T-helper 2 cell treated with Interferon-gamma antibody and Interleukin-4, amounts not matched to agents 5 μg/mL and 100 μg/mL, for 36 hours (primary cell): ENCODE measurements at regions not wholly inside any gene's neighbourhood (a gene's known extent, or its start where the extent isn't known, plus 50 kb on each side); places are given as distances from the start of the nearest gene placed in this dataset.
A peak's percentile ranks its signal among the peaks of the same experiment; 100 is the strongest.
"Not testable (repeated sequence)": the region's sequence is repeated elsewhere in the genome, so short reads cannot be mapped to it uniquely, and the experiment has no call there.

ENCODE experiments used
- DNase-seq: peaks from one replicate; pipeline ENCODE4 v3.0.0; 2021; ENCODE audit warnings: low spot score
- H3K27ac Mint-ChIP-seq: one replicate; pipeline ENCODE4 v1.8.0; 2021; ENCODE audit warnings: mild to moderate bottlenecking, mixed read lengths
- H3K27me3 Mint-ChIP-seq: one replicate; pipeline ENCODE4 v1.8.0; 2021; ENCODE audit warnings: low read depth, mixed read lengths
- H3K36me3 Mint-ChIP-seq: one replicate; pipeline ENCODE4 v1.8.0; 2021; ENCODE audit warnings: low read depth, mixed read lengths
- H3K4me1 Mint-ChIP-seq: one replicate; pipeline ENCODE4 v1.8.0; 2021; ENCODE audit warnings: low read depth, mixed read lengths
- H3K4me3 Mint-ChIP-seq: one replicate; pipeline ENCODE4 v1.8.0; 2022; ENCODE audit warnings: mild to moderate bottlenecking, moderate library complexity, mixed read lengths
- H3K9me3 Mint-ChIP-seq: one replicate; pipeline ENCODE4 v1.8.0; 2021; ENCODE audit warnings: mixed read lengths

DNA sequence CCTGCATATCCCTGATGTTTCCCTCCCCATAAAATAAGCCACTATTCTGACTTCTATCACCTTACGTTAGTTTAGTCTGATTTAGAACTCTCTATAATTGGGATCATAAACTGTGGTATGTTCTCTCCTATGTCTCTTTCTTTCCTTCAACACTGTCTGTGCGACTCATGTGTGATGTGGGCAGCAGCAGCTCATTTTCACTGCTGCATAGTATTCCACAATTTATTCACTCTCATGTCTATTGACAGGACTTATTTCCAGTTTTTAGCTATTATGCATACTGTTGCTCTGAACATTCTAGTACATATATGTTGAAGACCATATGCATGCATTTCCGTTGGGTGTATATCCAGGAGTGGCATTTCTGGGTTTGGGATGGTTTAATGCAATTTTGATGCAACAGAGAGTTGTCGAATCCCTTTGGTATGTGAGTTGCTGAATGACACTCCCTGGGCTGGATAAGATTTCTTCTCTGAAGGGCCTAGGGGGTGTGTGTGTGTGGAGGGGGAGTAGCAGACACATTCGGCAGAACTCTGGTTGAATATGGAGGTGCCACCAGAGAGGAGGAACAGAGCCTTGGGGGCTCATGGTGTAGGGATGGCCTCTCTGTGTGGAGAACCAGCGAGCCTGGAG, 87.8 kb upstream of the PCBD1 start:
- no peak for DNase-seq
- H3K36me3 Mint-ChIP-seq: no peaks in the 10 kb centered on the region
- H3K27me3 Mint-ChIP-seq: peaks cover 11% of the 10 kb centered on the region
- no peaks in the 10 kb centered on the region for H3K9me3 Mint-ChIP-seq
- H3K27ac Mint-ChIP-seq: no peak overlapping the region
- no peaks in the 10 kb centered on the region for H3K4me1 Mint-ChIP-seq
- H3K4me3 Mint-ChIP-seq: no peak overlapping the region

DNA sequence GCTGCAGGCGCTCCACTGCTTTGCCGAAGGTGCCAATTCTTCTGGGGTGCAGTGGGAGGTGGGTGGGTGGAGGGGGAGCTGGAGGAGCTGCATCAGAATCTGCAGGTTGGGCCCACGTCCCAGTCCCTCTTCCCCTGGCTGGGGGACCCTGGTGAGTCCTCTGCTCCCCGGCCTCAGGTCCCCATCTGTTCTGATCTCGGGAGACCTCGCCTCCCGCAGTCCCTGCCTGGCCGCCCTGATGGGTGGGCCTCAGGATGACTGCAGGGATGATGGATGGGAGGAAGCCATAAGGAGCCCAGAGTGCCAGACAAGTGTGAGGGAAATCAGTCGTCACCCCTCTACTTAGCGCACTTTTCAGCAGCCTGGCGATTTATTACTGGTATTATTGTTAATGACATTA, 89.3 kb upstream of the PCBD1 start:
- no peak overlapping the region for H3K4me3 Mint-ChIP-seq
- peaks cover 6% of the 10 kb centered on the region for H3K4me1 Mint-ChIP-seq

DNA sequence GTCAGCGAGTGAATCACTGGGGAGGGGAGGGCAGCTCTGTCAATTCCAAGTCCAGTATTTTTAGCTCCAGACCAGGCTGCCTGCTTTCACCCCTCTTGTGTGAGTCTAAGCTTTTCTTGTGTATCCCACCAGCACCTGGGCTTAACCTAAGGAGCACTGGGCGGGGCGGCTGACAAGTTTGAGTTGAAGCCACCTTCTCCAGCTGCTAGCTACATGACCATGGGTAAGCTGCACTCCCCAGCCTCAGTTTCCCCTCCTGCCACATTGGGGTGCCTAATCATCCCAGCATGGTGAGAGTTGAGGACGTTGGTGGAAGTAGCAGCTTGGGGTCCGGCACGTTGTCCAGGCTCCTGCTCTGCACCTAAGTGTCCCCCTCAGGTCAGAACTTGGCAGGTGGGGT, 89.8 kb upstream of the PCBD1 start:
- H3K4me1 Mint-ChIP-seq: peaks cover 9% of the 10 kb centered on the region
- H3K36me3 Mint-ChIP-seq: no peaks in the 10 kb centered on the region
- H3K27ac Mint-ChIP-seq: no peak overlapping the region
- DNase-seq: no peak
- H3K27me3 Mint-ChIP-seq: peaks cover 4% of the 10 kb centered on the region
- H3K9me3 Mint-ChIP-seq: no peaks in the 10 kb centered on the region
- H3K4me3 Mint-ChIP-seq: no peak overlapping the region

More for the DNA sequence above, 89.3 kb upstream of the PCBD1 start:
- H3K27ac Mint-ChIP-seq: no peak overlapping the region
- no peaks in the 10 kb centered on the region for H3K9me3 Mint-ChIP-seq
- peaks cover 7% of the 10 kb centered on the region for H3K27me3 Mint-ChIP-seq
- H3K36me3 Mint-ChIP-seq: no peaks in the 10 kb centered on the region
- no peak for DNase-seq

DNA sequence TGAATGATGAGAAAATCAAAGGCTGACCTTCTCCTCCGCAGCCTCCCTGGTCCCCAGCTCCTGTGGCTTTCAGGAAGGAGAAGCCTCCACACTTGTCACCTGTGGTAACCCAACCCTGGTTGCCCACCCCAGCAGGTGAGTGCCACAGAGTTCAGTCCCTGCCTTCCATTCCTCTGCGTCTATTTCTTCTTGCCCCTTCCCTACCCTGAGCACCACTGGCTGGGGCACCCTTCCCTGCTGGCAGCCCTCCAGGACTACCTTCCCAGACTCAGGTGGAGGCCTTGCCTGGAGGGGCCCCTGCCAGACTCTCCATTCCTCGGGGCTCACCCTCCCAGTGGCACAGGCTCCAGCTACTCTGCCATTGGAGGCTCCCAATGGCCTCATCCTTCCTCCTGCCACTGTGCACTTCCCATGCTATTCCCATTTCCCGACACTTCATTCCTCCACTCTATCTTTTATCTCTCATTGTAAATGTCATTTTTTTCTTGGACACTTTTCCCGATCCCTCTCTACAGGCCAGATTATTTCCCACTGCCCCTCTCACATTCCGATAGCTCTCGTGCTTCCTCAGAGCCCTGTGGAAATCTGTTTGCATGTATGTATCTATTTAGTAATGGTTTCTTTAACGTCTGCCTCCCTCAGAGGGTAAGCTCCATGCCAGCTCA, 90.6 kb upstream of the PCBD1 start:
- Mint-ChIP-seq H3K4me1 (peaks cover 9% of the 10 kb centered on the region), H3K4me3 (no peak overlapping the region), H3K27me3 (peaks cover 4% of the 10 kb centered on the region), H3K36me3 (no peaks in the 10 kb centered on the region), H3K27ac (no peak overlapping the region), H3K9me3 (no peaks in the 10 kb centered on the region)
- no peak for DNase-seq

DNA sequence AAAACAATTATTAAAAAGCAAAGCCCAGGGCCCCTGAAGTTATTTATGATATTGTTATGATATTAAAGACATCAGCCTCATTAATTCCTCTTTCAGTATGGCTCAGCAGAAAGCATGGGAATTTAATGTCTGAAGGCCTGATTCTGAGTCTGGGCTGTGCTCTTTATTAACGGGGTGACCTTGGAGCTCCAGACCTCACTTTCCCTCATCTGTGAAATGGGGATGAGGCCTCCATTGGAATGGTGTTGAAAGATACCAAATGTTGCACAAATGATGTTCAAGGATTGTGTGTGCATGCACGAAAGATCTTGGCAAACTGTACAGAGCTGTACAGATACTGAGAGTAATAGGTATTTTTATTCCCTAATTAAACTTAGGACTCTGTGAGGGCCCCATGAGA, 92.3 kb upstream of the PCBD1 start:
- Mint-ChIP-seq H3K36me3 (no peaks in the 10 kb centered on the region), H3K4me1 (peaks cover 9% of the 10 kb centered on the region), H3K27ac (no peak overlapping the region), H3K4me3 (no peak overlapping the region), H3K27me3 (no peaks in the 10 kb centered on the region), H3K9me3 (no peaks in the 10 kb centered on the region)
- DNase-seq: no peak

DNA sequence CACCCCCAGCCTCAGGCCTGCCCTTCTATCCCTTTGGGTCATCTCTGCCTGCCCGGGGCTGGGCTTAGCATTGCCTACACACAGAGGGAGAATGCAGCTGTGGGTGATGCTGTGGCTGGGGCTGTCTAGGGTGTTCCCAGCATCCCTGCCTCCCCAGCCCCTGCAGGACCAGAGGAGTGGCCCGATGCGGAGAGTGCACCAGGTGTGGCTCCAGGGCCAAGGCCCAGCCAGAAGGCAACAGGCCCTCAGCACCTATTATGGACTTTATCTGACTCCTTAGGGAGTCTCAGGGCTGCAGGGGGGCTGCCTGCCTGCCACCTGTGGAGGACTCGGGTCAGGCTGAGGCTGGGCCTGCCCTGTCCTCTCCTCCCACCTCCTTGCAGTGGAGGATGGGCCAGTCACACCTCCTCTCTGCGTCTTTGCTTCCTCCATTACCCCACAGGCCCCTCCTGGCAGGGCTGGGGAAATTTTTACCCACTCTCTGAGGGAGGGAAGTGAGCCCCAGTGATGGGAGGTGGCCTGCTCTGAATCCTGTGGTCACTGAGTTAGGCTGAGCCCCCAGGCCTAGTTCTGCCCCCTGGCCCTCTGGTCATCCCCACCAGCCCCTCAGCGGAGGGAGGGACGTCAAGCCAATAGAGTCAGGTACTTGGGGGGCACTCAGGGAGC, 92.9 kb upstream of the PCBD1 start:
- no peak for DNase-seq
- Mint-ChIP-seq H3K4me3 (no peak overlapping the region), H3K27ac (no peak overlapping the region), H3K9me3 (no peaks in the 10 kb centered on the region), H3K4me1 (peaks cover 9% of the 10 kb centered on the region), H3K27me3 (no peaks in the 10 kb centered on the region), H3K36me3 (no peaks in the 10 kb centered on the region)

DNA sequence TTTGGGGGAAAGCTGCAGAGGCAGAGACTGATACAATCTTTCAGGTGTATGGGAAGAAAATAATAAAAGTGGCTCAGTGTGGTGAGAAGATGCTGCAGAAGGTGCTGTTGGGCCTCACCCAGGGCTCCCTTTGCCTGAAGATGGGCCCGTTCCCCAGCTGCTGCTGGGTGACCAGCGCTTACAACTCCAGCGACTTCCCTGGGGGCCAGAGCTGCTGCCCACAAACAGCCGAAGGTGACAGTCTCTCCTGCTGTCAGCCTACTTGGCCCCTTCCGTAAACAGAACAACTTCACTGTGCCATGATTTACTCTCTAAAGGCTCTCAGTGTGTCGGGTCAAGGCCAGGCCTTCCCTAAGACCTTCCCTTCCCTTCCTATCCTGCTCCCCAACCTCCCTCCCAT, 93.6 kb upstream of the PCBD1 start:
- peaks cover 9% of the 10 kb centered on the region for H3K4me1 Mint-ChIP-seq
- DNase-seq: no peak
- no peaks in the 10 kb centered on the region for H3K9me3 Mint-ChIP-seq
- H3K36me3 Mint-ChIP-seq: no peaks in the 10 kb centered on the region
- no peaks in the 10 kb centered on the region for H3K27me3 Mint-ChIP-seq
- no peak overlapping the region for H3K4me3 Mint-ChIP-seq
- no peak overlapping the region for H3K27ac Mint-ChIP-seq

DNA sequence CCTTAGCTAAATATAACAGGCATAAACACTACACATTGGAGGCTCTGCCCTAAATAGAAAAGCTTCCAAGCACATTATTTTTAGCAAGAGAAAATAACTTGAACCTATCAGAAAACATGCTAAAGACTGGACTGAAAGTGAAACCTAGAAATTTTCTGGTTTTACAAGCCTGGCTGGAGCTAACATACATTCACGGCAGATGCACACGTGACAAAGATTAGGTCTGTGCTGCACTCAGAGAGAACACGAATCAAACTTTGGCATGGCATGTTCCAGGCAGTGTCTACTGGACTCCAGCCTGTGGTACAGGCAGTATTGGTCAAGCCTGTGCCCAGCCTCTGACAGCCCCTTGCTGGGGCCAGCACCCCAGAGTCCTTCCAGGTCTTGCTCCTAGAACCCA, 94.1 kb upstream of the PCBD1 start:
- DNase-seq: no peak
- Mint-ChIP-seq H3K36me3 (no peaks in the 10 kb centered on the region), H3K27ac (peak overlapping the region; percentile 49), H3K4me1 (peaks cover 9% of the 10 kb centered on the region), H3K9me3 (no peaks in the 10 kb centered on the region), H3K27me3 (no peaks in the 10 kb centered on the region), H3K4me3 (no peak overlapping the region)

DNA sequence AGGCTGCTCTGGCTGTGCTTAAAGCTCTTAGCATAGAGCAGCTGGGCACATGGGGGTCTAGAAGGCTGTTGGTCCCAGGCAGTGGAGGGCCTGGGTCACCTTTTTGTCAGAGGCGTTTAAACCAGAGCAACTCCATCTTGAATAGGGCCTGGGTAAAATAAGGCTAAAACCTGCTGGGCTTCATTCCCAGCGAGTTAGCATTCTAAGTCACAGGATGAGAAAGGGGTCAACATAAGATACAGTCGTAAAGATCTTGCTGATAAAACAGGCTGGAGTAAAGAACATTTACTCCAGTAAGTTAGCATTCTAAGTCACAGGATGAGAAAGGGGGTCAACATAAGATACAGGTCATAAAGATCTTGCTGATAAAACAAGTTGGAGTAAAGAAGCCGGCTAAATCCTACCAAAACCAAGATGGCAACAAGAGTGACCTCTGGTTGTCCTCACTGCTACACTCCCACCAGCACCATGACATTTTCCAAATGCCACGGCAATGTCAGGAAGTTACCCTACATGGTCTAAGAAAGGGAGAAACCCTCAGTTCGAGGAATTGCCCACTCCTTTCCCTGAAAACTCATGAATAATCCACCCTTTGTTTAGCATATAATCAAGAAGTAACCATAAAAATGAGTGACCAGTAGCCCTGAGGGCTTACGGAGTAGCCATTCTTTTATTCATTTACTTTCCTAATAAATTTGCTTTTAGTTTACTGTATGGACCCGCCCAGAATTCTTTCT, 96.8 kb upstream of the PCBD1 start:
- Mint-ChIP-seq H3K27me3 (no peaks in the 10 kb centered on the region), H3K4me1 (peaks cover 9% of the 10 kb centered on the region), H3K36me3 (no peaks in the 10 kb centered on the region), H3K9me3 (no peaks in the 10 kb centered on the region), H3K4me3 (no peak overlapping the region), H3K27ac (no peak overlapping the region)
- DNase-seq: no peak

DNA sequence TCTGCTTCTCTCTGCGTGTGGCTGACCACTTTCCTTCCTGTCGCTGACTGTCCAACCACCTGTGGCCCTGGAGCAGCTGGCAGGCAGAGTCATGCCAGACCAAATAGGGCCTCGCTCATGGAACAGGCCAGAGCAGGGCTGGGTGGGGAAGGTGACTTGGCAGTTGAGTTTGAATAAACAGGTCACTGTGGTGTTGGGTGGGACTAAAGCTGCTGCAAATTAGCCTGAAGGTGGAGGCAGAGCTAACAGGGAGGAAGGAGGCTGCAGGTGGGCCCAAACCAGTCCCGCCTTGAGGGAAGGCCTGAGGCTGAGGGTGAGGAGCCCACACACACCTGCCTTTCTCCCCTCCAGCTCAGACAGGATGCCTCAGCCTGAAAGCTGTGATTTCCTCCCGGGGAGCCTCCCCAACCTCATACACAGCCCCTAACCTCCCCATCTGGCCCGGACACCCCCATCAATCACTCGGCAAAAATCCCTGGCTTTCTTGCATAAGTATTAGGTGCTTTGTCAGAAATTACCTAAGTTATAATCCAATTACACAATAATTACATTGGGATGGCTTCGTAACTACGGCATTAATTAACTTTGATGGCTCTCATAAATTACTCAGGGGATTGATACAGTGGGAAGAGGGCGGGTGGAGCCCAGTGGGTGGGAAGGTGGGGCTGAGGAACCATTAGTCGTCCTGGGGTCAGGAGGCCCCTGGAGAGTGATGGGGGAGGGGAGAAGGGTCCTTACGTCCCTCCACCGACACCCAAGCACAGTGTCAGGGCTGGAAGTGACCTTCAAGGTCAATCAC, 97.7 kb upstream of the PCBD1 start:
- peaks cover 9% of the 10 kb centered on the region for H3K4me1 Mint-ChIP-seq
- H3K27me3 Mint-ChIP-seq: no peaks in the 10 kb centered on the region
- no peak overlapping the region for H3K27ac Mint-ChIP-seq
- no peak overlapping the region for H3K4me3 Mint-ChIP-seq
- H3K36me3 Mint-ChIP-seq: no peaks in the 10 kb centered on the region
- no peaks in the 10 kb centered on the region for H3K9me3 Mint-ChIP-seq
- DNase-seq: no peak

DNA sequence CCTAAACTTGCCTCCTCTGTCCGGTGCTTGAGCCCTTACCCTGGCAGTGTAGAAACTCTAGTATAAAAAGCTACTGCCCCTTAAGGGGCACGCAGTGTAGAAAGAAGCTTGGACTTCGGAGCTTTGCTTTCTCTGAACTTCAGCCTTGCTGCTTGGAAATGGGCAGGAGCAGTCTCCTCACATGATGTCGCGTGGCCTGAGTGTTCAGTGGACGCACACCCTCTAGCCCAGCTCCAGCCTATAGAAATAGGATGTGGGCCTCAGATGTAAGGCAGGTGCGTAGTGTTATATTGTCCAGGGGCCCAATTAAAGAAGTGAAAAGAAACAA, 98.2 kb upstream of the PCBD1 start:
- Mint-ChIP-seq H3K36me3 (no peaks in the 10 kb centered on the region), H3K4me3 (no peak overlapping the region), H3K27me3 (no peaks in the 10 kb centered on the region), H3K4me1 (peaks cover 9% of the 10 kb centered on the region), H3K27ac (no peak overlapping the region), H3K9me3 (no peaks in the 10 kb centered on the region)
- DNase-seq: no peak

DNA sequence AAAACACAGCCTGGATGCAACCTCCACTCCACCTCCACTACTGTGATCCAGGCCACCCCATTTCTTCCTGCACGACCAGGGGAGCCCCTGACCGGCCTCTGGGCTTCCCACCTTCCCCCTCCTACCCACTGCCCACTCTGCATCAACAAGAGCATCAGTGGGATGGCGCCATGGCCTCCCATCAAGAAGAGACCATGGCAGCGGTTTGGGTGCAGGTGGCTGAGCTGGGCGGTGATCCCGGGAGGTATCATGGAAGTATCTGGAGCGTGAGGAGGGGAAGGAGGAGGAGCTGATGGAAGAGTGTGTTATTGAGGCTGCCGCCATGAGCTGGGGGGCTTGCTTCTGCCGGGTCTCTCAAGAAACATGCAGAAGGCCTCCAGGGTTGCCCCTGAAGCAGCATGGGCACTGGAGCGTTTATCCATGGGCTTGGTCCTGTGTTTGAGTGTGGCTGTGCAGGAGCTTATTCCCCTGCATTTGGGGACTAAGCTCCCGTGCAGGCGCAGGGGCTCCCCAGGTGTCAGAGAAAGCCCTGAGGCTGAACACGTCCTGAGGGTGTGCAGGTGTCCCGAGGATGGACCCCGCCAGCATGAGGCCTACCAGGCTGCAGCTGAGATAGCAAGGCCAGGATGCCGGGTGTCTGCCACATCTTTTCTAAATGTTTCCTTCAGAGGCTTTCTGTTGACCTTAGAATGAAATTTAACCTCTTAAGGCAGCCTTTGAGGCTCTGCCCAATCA, 99.2 kb upstream of the PCBD1 start:
- Mint-ChIP-seq H3K27me3 (no peaks in the 10 kb centered on the region), H3K4me3 (no peak overlapping the region), H3K4me1 (peaks cover 3% of the 10 kb centered on the region), H3K27ac (no peak overlapping the region), H3K9me3 (no peaks in the 10 kb centered on the region), H3K36me3 (no peaks in the 10 kb centered on the region)
- no peak for DNase-seq

DNA sequence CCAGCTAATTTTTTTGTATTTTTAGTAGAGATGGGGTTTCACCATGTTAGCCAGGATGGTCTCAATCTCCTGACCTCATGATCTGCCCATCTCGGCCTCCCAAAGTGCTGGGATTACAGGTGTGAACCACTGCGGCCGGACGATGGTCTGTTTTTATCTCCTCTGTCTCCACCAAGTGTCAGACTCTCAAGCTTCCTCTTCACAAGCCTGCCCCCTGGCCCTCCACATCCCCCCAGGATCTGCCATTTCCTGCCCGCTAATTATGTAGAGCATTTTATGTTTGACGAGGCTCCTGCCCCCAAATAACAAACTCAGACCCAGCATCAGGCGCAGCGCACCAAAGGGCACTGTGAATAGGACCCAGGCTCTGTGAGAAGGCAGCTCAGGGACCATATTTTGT, 101.8 kb upstream of the PCBD1 start:
- not testable (repeated sequence) for H3K9me3 Mint-ChIP-seq, H3K36me3 Mint-ChIP-seq, H3K4me1 Mint-ChIP-seq, H3K4me3 Mint-ChIP-seq, DNase-seq, H3K27me3 Mint-ChIP-seq, H3K27ac Mint-ChIP-seq
